GM21737 (cell line): ENCODE measurements at regions not wholly inside any gene's neighbourhood (a gene's known extent, or its start where the extent isn't known, plus 50 kb on each side); places are given as distances from the start of the nearest gene placed in this dataset.
"Not testable (repeated sequence)": the region's sequence is repeated elsewhere in the genome, so short reads cannot be mapped to it uniquely, and the experiment has no call there.

Source experiments
- ATAC-seq: cut with Tn5 transposase; IDR thresholded peaks from one replicate; pipeline ENCODE4 v1.9.1; 2021; ENCODE audit warnings: mild to moderate bottlenecking, moderate library complexity; ENCODE audit not compliant: unreplicated experiment

DNA sequence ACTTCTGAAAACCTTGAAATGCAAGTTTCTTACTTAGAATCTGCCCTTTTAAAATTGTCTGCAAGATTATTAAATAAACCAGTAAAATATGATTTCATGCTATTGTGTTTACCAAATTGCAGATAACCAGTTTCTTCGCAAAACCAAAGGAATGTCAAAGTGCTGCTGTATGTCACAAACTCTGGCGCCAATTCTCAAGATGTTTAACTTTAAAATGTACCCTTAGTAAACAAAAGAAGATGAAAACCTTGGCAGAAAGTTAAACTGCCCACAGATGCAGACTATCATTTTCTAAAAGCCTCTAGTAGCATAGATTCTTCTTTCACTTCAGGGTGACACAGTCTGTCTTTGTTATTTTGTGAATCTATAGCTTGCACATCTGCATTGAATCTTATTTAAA lies 189.2 kb downstream of the SLITRK6 start:
- ATAC-seq = no peak

DNA sequence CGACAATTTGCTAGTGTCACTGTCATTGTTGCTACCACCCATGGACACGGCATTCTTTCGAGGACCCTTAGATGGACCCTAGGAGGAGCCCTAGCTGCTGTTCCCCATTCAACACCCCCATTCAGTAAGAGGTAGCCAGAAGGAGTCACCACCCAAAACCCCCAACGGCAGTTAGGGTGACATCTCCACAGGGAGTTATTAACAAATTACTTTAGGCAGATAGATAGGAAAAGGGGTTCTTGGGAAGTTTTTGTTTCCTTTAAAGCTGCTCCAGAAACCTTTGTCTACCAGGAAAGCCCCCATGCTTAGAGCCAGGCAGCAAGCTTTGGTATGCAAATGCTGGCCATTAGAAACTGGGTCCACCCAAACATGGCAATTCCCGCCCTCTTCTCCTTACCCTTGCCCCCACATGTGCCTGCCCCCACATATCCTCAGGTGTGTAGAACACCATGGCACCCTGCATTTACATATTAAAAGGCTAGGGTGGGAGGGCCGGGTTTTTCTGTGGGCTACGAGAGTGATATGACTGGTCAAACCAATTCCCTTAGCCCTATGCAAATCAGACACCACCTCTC lies 190.9 kb downstream of the SLITRK6 start:
- ATAC-seq = no peak

DNA sequence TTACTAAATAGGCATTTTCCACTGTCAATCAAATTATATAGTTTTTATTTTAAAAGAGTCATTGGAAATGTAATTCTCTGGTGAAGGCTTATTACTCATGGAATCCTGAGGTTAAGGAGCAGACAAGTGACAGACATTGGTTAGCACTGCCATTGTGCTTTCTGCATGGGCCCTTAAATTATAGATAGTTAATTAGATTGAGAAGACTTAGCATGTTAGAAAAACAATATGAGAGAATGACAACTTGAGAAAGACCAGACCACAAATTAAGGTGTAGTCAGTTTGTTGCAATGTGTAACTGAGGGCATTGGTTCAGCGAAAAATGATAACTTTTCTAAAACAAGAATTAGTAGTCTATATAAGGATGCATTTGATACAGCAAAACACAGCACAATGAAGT lies 195.5 kb downstream of the SLITRK6 start:
- ATAC-seq = no peak

DNA sequence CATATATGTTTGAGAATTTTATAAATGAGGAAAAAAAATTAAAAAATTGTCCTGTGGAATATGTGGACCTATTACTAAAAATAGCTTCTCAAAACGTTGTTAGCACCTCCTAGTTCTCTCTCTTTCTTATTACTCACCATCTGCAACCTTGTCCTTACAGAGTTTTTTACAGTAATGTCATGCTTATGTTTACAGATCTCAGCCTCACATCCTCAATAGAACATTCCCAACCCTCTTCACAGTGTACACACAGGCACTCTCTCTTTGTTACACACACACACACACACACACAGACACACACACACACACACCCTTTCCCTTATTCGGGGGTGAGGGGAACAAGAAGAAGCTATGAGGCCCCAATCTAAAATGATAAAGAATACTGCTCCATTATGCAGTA lies 197.7 kb downstream of the SLITRK6 start:
- no peak for ATAC-seq

DNA sequence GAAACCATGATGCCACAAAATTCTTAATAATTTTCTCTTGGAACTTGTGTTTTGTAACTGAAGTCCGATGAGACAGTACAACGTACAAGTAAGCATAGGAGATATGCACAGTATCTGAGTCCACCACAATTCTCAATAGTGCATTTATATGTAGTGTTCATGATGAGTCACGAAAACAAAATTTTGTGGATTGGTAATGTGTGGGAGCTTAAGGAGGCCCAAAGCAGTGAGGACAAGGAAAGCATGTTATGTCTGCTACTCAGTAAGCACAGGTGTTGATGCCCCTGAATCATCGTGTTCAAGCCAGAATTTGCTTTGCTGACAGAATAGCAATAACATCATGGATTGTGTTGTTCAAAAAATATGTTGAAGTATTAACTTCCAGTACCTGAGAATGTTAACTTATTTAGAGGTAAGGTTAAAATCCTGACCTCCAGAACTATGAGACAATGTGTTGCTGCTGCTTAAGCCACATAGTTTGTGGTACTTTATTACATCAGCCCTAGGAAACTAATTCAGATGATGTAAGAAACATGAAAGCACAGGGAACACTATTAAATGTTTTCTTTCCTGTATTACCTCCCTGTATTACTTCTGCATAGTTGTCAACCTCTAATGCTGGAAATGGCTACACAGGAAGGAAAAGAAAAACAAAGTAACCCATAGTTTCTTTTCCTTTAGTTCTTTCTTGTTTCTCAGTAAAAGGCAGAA lies 201.3 kb downstream of the SLITRK6 start:
- no peak for ATAC-seq

DNA sequence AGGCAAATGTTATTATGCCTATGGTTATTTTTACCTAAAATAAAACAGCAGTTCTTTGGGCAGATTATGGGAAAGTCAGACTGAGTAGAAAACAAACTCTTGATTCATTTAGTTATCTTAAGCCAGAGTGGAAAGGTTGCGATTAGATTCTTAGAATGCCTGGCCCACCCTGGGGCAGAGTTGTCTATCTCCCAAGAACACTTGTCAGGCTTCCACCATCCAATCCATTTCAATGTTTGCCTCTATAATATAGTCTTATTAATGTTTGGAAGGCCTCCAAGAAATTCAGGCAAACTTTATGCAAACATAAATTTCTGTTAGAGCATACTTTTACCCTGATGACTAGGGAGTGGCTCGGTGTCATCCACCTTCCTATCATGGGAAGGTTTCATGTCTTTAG lies 207.0 kb downstream of the SLITRK6 start:
- no peak for ATAC-seq

DNA sequence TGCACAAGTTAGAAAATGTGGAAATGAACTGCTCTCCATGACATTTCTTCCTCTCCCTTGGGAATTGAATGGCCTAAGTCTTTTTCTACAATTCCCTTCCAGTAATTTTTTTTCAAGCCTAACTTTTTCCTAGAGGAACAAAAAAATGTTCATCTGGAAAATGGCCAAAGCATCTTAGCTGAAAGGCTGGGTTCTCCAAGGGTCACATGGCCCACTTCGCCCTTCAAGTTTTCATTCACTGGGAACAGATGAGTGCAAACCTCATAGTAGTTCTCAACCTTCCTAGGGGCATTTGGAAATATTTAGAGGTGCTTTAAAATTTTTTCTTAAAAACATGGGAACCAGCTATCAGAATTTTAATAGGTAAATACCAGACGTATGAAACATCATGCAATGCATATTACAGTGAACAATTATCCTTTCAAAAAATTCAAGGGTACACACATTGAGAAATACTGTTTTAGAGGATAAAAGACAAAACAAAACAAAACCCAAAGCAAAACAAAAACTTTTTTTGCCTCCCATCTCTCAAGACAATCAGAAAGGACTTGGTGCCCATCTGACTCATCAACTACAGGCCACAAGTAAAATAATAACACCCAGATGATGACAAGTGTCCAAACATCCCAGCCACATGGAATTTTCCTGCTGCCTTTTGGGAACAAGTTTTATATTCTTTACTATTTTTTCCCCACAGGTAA lies 208.8 kb downstream of the SLITRK6 start:
- ATAC-seq = no peak

DNA sequence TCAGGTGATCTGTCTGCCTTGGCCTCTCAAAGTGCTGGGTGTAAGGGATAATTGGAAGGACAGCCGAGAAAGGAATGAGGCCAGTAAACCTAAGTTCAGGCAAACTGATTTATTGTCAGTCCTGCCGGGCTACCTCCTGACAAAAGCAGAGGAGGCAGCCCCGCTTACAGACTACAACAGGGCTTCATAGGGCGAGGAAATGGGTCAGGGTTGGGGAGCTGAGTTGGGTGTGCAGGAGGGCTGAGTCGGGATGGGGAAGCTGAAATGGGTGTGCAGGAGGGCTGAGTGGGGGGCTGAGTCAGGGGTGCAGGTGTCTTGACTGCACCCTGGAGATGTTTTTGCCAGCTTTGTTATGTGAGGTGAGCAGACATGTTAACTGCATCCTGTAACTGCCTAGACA lies 210.2 kb downstream of the SLITRK6 start:
- ATAC-seq = no peak

DNA sequence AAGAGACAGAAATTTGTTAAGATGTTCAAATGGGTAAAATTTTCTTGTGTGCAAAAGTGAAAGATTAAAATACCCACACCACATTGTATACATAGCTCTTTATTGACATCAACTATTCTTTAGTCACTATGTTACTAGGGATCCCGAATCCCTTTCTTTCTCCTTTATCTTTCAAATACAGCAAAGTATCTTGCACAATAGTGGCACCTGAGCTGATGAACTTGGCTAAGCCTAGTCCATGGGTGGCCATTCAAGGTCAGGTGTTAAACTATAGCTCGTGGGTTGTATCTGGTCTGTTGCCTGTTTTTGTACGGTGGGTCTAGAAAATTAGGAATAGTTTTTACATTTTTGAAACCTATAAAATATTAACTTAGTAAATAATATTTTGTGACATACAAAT lies 210.9 kb downstream of the SLITRK6 start:
- ATAC-seq = no peak

DNA sequence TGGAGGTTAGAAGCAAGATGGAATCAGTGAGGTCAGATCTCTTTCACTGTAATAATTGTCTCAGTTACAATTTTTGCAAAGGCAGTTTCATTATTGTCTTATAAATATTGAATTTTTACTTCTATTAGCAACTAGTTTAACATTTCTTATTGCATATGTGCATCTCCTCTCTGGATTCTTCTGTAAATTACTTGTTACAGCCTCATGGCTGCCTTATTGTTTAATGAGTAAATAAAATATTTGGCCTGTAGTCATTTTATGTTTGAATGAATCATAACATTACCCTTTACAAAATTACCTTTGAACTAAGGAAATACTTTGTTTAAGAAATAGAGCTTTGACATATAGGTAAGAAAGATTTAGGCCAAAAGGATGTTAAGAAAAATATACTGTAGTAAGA lies 212.4 kb downstream of the SLITRK6 start:
- no peak for ATAC-seq

DNA sequence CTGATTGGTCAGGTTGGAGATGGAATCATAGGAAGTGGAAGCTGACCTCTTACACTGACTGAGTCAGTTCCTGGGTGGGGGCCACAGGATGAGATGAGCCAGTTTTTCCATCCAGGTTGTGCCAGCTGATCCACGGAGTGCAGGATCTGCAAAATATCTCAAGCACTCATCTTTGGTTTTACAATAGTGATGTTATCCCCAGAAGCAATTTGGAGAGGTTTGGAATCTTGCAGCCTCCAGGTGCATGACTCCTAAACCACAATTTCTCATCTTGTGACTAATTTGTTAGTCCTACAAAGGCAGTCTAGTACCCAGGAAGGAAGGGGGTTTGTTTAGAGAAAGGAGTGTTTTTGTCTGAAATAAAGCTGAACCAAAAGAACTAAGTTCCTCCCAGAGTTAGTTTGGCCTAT lies 212.8 kb downstream of the SLITRK6 start:
- ATAC-seq = no peak

DNA sequence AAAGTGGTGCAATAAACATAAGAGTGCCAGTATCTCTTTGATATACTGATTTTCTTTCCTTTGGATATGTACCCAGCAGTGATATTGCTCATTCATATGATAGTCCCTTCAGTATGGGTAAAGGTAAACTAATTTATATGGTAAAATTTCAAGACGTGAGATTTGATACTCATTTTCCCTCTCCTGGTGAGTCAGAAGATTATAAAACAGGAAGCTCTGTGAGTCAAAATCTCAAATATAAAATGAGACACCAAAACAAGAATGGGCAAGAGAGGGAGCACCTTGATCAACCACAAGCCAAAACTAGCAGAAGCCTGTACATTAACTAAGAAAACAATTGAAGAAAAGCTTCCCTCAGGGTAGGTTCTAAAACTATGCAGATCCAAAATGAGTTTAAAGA lies 216.3 kb downstream of the SLITRK6 start:
- no peak for ATAC-seq

DNA sequence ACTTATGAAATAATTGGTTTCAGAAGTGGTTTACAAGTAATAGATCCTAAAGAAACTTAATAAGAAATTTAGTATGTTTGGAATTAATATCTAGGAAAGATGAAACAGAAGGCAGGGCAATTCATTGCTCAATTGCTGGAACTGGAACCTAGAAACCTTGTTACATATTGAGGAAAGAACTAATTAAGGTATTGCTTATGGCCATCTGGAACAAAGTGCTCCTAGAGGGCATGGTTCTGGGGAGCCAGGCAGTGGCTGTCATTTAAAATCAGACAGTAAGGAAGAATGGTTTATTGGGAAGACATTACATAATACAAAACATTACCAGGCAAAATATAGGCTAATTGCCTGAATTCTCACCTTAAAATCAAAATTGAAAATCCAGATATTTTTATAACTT lies 224.1 kb downstream of the SLITRK6 start:
- no peak for ATAC-seq

DNA sequence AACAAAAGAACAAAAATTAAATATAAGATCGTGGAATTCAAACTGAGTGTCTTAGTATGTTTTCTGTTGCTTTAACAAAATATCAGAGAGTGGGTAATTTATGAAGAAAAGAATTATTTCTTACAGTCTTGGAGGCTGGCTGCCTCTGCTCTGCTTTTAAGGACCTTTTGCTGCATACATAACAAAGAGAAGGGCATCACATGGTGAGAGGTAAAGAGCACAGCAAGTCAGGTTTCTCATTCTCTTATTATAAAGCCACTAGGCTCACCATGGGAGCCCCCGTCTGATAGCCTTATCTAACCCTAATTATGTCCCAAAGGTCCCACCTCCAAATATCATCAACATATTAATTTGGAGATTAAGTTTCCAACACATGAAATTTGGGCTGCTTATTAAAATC lies 231.3 kb downstream of the SLITRK6 start:
- no peak for ATAC-seq

DNA sequence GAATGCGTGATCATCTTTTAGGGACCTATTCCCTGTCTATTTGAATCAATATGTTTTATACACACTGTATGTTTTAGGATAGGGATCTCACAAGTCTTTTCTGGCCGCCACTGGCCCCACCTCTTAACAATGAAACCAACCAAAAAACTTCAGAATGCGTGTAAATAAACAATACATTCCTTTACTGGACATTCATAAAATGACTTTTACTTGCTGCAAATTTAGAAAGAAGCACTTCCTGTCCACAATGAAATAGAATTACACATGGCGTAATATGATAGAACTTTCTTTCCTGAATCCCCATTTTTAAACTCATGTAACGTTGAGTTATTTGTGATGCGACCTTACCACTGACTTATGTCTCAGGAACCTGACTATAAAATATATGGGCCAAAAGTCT lies 233.6 kb downstream of the SLITRK6 start:
- no peak for ATAC-seq

DNA sequence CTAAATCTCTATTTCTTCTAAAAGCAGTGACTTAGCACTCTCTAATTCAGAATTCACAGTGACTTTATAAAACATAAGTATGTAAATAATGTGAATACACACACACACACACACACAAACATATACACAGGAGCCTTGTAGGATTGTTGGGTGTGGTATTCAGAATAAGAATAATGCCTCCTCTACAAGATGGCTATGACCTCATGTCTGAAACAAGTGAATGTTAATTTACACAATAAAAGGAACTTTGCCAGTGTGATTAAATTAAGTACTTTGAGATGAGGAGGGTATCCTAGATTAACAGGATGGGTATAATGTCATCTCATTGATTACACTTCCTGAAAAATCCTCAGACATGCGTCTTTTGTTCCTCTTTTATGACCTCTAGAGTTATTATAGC lies 234.6 kb downstream of the SLITRK6 start:
- ATAC-seq = no peak

DNA sequence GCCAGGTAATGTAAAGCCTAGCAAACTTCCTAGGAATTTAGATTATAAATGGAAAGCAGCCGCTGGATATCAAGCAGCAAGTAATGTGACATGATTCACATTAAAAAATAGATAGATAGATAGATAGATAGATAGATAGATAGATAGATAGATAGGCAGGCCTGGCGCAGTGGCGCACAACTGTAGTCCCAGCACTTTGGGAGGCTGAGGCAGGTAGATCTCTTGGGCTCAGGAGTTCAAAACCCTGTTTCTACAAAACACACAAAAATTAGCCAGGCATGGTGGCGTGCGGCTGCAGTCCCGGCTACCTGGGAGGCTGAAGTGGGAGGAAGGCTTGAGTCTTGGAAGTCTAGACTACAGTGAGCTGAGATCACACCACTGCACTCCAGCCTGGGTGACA lies 236.9 kb downstream of the SLITRK6 start:
- no peak for ATAC-seq

DNA sequence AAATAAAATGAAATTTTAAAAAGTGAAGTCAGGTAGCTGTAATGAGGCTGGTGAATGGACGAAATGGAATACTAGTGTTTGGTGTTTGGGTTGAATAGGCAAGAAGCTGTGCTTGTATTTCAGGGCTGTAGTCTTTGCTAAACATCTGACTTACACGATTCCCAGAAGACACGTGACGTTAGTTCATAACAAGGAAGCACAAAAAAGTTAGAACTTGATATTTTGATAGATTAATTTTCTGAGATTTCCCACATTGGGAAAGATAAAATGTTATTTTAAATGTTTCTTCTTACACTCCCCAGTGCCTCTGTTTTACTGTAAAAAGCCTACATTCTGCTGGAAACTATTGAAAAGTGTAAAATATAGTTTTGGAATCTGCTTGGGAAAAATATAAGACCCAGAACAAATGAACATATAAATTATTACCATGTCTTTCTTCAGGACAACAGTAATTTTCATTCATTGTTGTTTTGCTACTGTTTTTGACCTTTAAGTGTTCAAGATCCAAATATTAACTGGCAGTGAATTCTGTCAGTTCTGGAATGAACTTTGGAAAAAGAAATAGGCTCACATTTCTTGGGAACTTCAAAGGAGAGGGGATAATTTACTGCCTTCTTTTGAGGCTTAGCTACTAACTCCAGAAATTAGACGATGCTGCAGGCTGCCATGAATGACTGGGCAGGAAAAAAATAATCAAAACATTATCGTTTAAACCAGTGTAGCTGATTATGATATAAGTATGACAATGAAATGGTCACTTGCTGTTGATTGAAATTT lies 241.3 kb downstream of the SLITRK6 start:
- ATAC-seq = no peak

DNA sequence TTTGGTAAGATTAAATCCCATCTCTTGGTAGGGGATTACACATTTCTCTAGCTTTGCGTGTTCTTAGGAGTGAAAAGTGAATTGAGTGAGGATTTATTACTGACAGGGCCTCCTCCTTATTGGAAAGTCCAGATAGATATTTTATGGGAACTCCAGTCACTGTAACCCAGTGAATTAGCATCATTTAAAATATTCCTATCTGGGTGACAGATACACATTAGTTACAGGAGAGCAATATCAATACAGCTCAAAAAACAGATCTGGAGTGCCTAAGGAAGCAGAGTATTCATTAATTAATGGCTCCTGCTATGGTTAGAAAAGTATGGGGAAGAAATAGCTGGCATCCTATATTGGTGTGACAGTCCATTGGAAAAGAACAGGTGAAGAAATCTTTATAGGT lies 248.2 kb downstream of the SLITRK6 start:
- ATAC-seq = no peak

DNA sequence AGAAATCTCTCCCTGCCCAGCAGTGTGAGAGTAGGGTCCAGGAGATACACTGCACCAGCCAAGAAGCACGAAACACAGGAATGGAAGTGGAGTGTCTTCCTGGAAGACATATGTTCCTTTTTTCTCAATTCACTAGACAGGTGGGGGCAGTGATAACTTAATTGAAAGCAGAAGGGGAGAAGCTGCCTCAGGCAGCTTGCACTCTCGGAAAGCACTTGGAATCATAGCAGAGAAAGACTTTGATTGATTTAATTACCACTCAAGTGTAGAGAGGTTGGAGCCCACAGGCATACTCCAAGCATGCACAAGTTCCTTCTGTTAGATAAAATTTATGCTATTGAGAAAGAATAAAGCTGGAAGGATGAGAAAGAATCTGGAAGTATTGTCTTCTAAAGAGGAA lies 249.4 kb downstream of the SLITRK6 start:
- no peak for ATAC-seq

DNA sequence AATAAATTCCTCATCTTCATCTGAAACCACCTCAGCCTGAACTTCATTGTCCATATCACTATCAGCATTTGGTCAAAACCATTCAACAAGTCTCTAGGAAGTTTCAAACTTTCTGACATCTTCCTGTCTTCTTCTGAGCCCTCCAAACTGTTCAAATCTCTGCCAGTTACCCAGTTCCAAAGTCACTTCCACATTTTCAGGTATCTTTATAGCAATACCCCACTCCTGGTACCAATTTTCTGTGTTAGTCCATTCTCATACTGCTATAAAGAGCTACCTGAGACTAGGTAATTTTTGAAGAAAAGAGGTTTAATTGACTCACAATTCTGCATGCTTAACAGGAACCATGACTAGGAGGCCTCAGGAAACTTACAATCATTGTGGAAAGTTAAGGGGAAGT lies 250.4 kb downstream of the SLITRK6 start:
- not testable (repeated sequence) for ATAC-seq

DNA sequence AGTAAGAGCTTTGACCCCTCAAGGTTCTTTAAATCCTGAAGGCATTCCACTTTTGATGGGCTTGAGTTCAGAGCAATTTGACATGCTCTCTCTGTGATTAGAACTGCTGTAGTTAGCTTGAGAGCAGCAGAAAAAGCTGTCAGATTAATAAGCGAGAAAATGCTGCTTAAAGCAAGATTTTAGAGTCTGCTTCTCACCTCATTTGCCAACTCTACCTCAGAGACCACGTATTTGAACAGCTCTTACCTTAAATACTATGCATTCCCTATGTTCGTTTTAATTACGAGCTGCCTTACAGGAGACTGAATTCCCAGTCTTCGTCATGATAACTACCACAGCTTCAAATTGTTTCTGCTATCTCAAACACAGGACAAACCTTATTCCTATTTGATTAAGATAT lies 253.4 kb downstream of the SLITRK6 start:
- ATAC-seq = no peak
